Stomach (tissue), 8 donors: ENCODE measurements at regions not wholly inside any gene's neighbourhood (a gene's known extent, or its start where the extent isn't known, plus 50 kb on each side); places are given as distances from the start of the nearest gene placed in this dataset.
"Not testable (repeated sequence)": the region's sequence is repeated elsewhere in the genome, so short reads cannot be mapped to it uniquely, and the experiment has no call there.

Experiments used
- DNase-seq, 2 donors: peaks; one replicate each; pipeline versions ENCODE4 v3.0.0 to v3.0.0-alpha.2; 2013 to 2019
- H3K27ac ChIP-seq, 5 donors: fragments of 200-600 bp in 4 of 5; sonication (generic) in 4 of 5; one replicate each; pipeline ENCODE4 v1.5.1; 2013 to 2019; ENCODE audit warnings: mild to moderate bottlenecking in 1 of 5, moderate library complexity in 1 of 5
- H3K27me3 ChIP-seq, 3 donors: fragments of 200-600 bp; sonication (generic); one replicate each; pipeline ENCODE4 v1.5.1; 2017 to 2019; ENCODE audit warnings: mixed run types in 1 of 3
- H3K36me3 ChIP-seq, 4 donors: fragments of 200-600 bp; sonication (generic); 1 replicate in 3 of 4; 2 replicates in 1 of 4; pipeline ENCODE4 v1.5.1; 2016 to 2019
- H3K4me1 ChIP-seq, 4 donors: fragments of 200-600 bp; sonication (generic); one replicate each; pipeline ENCODE4 v1.5.1; 2016 to 2019
- H3K4me3 ChIP-seq, 4 donors: fragments of 200-600 bp; sonication (generic) in 3 of 4; one replicate each; pipeline ENCODE4 v1.5.1; 2016 to 2019; ENCODE audit warnings: mild to moderate bottlenecking in 1 of 4
- H3K9me3 ChIP-seq, 4 donors: fragments of 200-600 bp; sonication (generic); one replicate each; pipeline ENCODE4 v1.5.1; 2016 to 2019
- EP300 ChIP-seq: sonication (generic); formaldehyde crosslinking; IDR thresholded peaks from one replicate; pipeline ENCODE4 v1.6.1; 2017; ENCODE audit warnings: antibody characterized with exemption
- POLR2A ChIP-seq, 4 donors: fragments of 450-650 bp; IDR thresholded peaks; one replicate each; pipeline ENCODE4 v1.6.1; 2016; ENCODE audit warnings: antibody characterized with exemption in 4 of 4, control low read depth in 2 of 4, mild to moderate bottlenecking in 1 of 4, moderate library complexity in 1 of 4
- POLR2AphosphoS5 ChIP-seq, 3 donors: sonication (generic); formaldehyde crosslinking; IDR thresholded peaks; one replicate each; pipeline ENCODE4 v1.6.1; 2016; ENCODE audit warnings: antibody characterized with exemption in 3 of 3
- WGBS, 5 donors: extraction: QIAGEN DNeasy Blood & Tissue Kit in 3 of 5; methylation state at CpG; one replicate each; pipeline versions ENCODE4 v1.1.5 to v1.1.7; 2013 to 2018; 5-methylcytosine and 5-hydroxymethylcytosine counted together
- intact Hi-C: fragments of 100-400 bp; cut with DNase I; formaldehyde crosslinking; loops from one replicate; pipeline ENCODE4 v1.15.1; 2023; ENCODE audit warnings: low total_unique reads
- TF ChIP-seq, protein P1 (sequence below), 7 experiments: fragments of 450-650 bp in 4 of 7; fragments of 200-600 bp in 3 of 7; sonication (generic) in 3 of 7; IDR thresholded peaks; one replicate each; pipeline ENCODE4 v1.5.1; 2016 to 2019; ENCODE audit warnings: antibody characterized with exemption in 7 of 7, control low read depth in 2 of 7, mild to moderate bottlenecking in 1 of 7
- donor health status: healthy with polysubstance abuse.
- donor health status: Bipolar disorder and iron deficiency.
- donor health status: healthy.

- Histone ChIP-seq H3K4me1 (no peaks in the 10 kb centered on the region), H3K36me3 (no peaks in the 10 kb centered on the region), H3K27ac (no peak overlapping the region), H3K27me3 (peaks cover 0 to 6% (median 0%) of the 10 kb centered on the region in 3 donors), H3K4me3 (no peak overlapping the region), H3K9me3 (no peaks in the 10 kb centered on the region)
- DNase-seq = peak in 1 of 2 donors; percentile 13
- intact Hi-C loops = no loop called here
- 38 to 59% (median 52%) methylated on average over 1 of the region's 1 CpG for WGBS, 5 donors
- no peak for TF ChIP-seq EP300
- no peak for TF ChIP-seq POLR2A (IDR thresholded peaks at IDR 0.05)
- TF ChIP-seq POLR2AphosphoS5 (IDR thresholded peaks at IDR 0.05) = no peak
- TF ChIP-seq, protein P1, sequence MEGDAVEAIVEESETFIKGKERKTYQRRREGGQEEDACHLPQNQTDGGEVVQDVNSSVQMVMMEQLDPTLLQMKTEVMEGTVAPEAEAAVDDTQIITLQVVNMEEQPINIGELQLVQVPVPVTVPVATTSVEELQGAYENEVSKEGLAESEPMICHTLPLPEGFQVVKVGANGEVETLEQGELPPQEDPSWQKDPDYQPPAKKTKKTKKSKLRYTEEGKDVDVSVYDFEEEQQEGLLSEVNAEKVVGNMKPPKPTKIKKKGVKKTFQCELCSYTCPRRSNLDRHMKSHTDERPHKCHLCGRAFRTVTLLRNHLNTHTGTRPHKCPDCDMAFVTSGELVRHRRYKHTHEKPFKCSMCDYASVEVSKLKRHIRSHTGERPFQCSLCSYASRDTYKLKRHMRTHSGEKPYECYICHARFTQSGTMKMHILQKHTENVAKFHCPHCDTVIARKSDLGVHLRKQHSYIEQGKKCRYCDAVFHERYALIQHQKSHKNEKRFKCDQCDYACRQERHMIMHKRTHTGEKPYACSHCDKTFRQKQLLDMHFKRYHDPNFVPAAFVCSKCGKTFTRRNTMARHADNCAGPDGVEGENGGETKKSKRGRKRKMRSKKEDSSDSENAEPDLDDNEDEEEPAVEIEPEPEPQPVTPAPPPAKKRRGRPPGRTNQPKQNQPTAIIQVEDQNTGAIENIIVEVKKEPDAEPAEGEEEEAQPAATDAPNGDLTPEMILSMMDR (IDR thresholded peaks at IDR 0.05) = no peak
Measured at GRCh38 chr16:26493751-26494150, 573.0 kb upstream of the C16orf82 start.

DNA sequence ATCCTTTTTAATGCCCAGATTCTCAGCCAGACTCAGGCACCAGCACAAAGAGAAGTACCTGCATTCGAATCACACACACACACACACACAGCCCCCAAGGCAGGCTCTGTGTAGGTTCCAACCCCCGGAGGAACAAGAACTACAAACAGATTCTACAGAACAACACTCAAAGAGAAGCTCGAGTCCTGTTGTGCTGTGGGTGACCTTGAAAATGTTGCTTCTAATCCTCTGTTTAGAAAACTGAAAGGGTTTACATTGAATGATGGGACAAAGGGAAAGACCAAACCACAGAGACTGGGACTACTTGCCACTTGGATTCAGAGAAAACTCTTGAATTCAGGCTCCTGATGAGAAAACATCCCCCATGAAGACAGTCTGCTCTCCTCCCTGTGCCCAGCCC lies 568.8 kb upstream of the C16orf82 start:
- Histone ChIP-seq H3K4me3 (no peak overlapping the region), H3K4me1 (no peaks in the 10 kb centered on the region), H3K27me3 (peaks cover 0 to 1% (median 0%) of the 10 kb centered on the region in 3 donors), H3K9me3 (no peaks in the 10 kb centered on the region), H3K27ac (no peak overlapping the region), H3K36me3 (no peaks in the 10 kb centered on the region)
- WGBS, 5 donors = 49 to 69% (median 58%) methylated on average over 3 of the region's 3 CpGs
- no peak for DNase-seq
- intact Hi-C loops = no loop called here
- TF ChIP-seq POLR2A (IDR thresholded peaks at IDR 0.05) (no peak), POLR2AphosphoS5 (IDR thresholded peaks at IDR 0.05) (no peak), EP300 (no peak)
- TF ChIP-seq, protein P1 (IDR thresholded peaks at IDR 0.05) = no peak

DNA sequence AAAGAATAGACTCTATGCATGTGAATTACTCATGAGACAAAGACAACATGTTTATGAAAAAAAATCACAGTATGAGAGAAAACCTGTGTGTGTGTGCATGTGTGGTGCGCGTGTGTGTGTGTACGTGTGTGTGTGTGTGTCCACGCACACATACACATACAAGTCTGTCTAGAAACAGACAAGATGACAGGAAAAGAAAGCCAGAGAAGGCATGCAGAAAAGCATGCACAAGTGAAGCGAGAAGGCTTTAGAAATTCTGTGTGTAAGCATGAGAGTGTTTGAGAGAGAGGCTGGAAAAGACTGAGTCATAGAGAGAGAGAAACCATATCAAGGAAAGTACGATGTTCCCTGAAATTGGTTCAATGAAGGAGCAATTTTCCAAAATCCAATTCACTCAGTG lies 566.4 kb upstream of the C16orf82 start:
- no peaks in the 10 kb centered on the region for H3K9me3 ChIP-seq

GRCh38 chr16:26505496-26505895 lies 561.2 kb upstream of the C16orf82 start:
- no peak for TF ChIP-seq EP300
- TF ChIP-seq, protein P1 (IDR thresholded peaks at IDR 0.05) = no peak
- no peak for TF ChIP-seq POLR2A (IDR thresholded peaks at IDR 0.05)
- TF ChIP-seq POLR2AphosphoS5 (IDR thresholded peaks at IDR 0.05) = no peak
- Histone ChIP-seq H3K36me3 (no peaks in the 10 kb centered on the region), H3K9me3 (no peaks in the 10 kb centered on the region), H3K27me3 (no peaks in the 10 kb centered on the region), H3K4me1 (no peaks in the 10 kb centered on the region), H3K4me3 (no peak overlapping the region), H3K27ac (no peak overlapping the region)
- intact Hi-C loops = no loop called here
- no peak for DNase-seq

More for the DNA sequence above, 566.4 kb upstream of the C16orf82 start:
- Histone ChIP-seq H3K4me1 (no peaks in the 10 kb centered on the region), H3K27me3 (no peaks in the 10 kb centered on the region), H3K36me3 (no peaks in the 10 kb centered on the region), H3K27ac (no peak overlapping the region), H3K4me3 (no peak overlapping the region)
- 78 to 89% (median 84%) methylated on average over 6 of the region's 6 CpGs for WGBS, 5 donors
- intact Hi-C loops = no loop called here
- no peak for DNase-seq
- TF ChIP-seq, protein P1 (IDR thresholded peaks at IDR 0.05) = no peak
- TF ChIP-seq POLR2A (IDR thresholded peaks at IDR 0.05) = no peak
- TF ChIP-seq POLR2AphosphoS5 (IDR thresholded peaks at IDR 0.05) = no peak

DNA sequence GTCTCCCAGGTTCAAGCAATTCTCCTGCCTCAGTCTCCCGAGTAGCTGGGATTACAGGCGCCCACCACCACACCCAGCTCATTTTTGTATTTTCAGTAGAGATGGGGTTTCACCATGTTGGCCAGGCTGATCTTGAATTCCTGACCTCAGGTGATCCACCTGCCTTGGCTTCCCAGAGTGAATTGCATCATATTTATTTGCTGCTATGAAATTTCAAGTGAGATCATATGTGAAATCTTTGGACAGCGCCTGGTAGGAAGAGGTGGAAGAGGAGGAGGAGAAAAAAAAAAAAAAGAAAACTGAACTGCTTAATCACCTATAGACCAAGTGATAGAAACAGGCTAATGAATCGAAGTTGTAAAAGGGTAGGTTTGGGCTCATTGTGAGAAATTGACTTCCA lies 557.8 kb upstream of the C16orf82 start:
- intact Hi-C loops, H3K9me3 ChIP-seq, H3K36me3 ChIP-seq, H3K27me3 ChIP-seq, DNase-seq, H3K27ac ChIP-seq, H3K4me1 ChIP-seq, H3K4me3 ChIP-seq: not testable (repeated sequence)
- WGBS, 5 donors = 67 to 87% (median 83%) methylated on average over 4 of the region's 4 CpGs
